ENCODE measurements at regions not wholly inside any gene's neighbourhood (a gene's known extent, or its start where the extent isn't known, plus 50 kb on each side); places are given as distances from the start of the nearest gene placed in this dataset.

DNA sequence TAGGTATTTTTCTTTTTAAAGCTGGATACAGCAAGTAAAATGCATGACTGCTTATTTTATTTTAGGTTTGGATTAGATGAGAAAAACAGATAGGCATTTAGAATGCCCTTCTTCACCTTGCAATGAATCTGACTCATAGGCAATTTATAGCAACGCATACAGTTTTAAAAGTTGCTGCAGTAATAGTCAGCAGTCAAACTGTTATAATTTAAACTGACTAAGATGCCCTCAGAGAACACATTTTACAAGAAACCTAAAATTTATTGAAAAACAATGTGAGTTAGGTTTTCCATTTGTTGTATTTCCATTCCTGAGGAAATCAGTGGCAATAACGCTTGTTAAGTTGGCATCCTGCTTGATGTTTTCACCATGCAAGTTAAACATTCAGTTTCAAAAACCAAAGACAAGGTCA, 1128.2 kb upstream of the PCDH9 start:
- TF ChIP-seq NRF1 (IDR thresholded peaks at IDR 0.05; ENCODE audit: low read depth, low read length) (no peak), CTCF (IDR thresholded peaks at IDR 0.05) (no peak), POLR2AphosphoS5 (IDR thresholded peaks at IDR 0.05; ENCODE audit: low read depth, low read length) (no peak), JUND (IDR thresholded peaks at IDR 0.05) (no peak), EZH2phosphoT487 (IDR thresholded peaks at IDR 0.05; ENCODE audit: borderline replicate concordance, low read depth) (no peak)

All from SK-N-SH (cell line).